SK-N-SH (cell line): ENCODE measurements at regions not wholly inside any gene's neighbourhood (a gene's known extent, or its start where the extent isn't known, plus 50 kb on each side); places are given as distances from the start of the nearest gene placed in this dataset.

ENCODE experiments used
- CTCF ChIA-PET: fragments of 300-600, 350-600 bp; formaldehyde crosslinking; extraction: SDS; loops from one replicate; lab custom pipeline; 2021; lab: Yijun Ruan, JAX
- POLR2A ChIA-PET: fragments of 350-600 bp; sonication (Branson Sonifier 250); formaldehyde crosslinking; extraction: SDS; loops from one replicate; lab custom pipeline; 2020; ENCODE audit warnings: antibody characterized with exemption, inconsistent platforms; lab: Yijun Ruan, JAX
- DNase-seq: peaks from one replicate; pipeline ENCODE4 v3.0.0; 2012
- H2AFZ ChIP-seq: fragments of 200-600 bp; sonication (generic); 2 replicates; pipeline ENCODE4 v1.8.1; 2016; ENCODE audit warnings: antibody characterized with exemption, mild to moderate bottlenecking, low read depth
- H3F3A ChIP-seq: fragments of 200-600 bp; sonication (generic); replicated peaks from 2 replicates; pipeline ENCODE3; 2016; ENCODE audit warnings: antibody characterized with exemption, mild to moderate bottlenecking; ENCODE audit not compliant: insufficient read depth
- H3K27ac ChIP-seq, 2 experiments: fragments of 200-500 bp in 1 of 2; fragments of 200-600 bp in 1 of 2; sonication (Bioruptor generic) in 1 of 2; sonication (generic), shearing (Covaris generic) in 1 of 2; 2 replicates each; pipeline versions ENCODE4 v1.5.1 to v1.6.1; 2014 to 2016; ENCODE audit warnings: low read depth in 2 of 2, inconsistent platforms in 1 of 2, low read length in 1 of 2, mild to moderate bottlenecking in 1 of 2, mixed read lengths in 1 of 2
- H3K27me3 ChIP-seq: fragments of 200-600 bp; sonication (generic), shearing (Covaris generic); 2 replicates; pipeline ENCODE4 v1.6.1; 2016; ENCODE audit warnings: mixed run types; ENCODE audit not compliant: insufficient read depth
- H3K36me3 ChIP-seq, 2 experiments: fragments of 200-500 bp in 1 of 2; fragments of 200-600 bp in 1 of 2; sonication (Bioruptor generic) in 1 of 2; sonication (generic) in 1 of 2; replicated peaks in 1 of 2; 2 replicates each; pipeline versions ENCODE3 to v1.5.1; 2014 to 2016; ENCODE audit warnings: low read length in 1 of 2, mild to moderate bottlenecking in 1 of 2; ENCODE audit not compliant: insufficient read depth in 2 of 2, control insufficient read depth in 1 of 2
- H3K4me1 ChIP-seq, 2 experiments: fragments of 200-500 bp in 1 of 2; fragments of 200-600 bp in 1 of 2; sonication (Bioruptor generic) in 1 of 2; sonication (generic), shearing (Covaris generic) in 1 of 2; 2 replicates each; pipeline versions ENCODE4 v1.5.1 to v1.6.1; 2014 to 2016; ENCODE audit warnings: low read depth in 1 of 2, low read length in 1 of 2, mixed run types in 1 of 2; ENCODE audit not compliant: insufficient read depth in 2 of 2, control insufficient read depth in 1 of 2
- H3K4me2 ChIP-seq: fragments of 200-600 bp; sonication (generic), shearing (Covaris generic); 2 replicates; pipeline ENCODE4 v1.6.1; 2017; ENCODE audit warnings: mixed run types
- H3K4me3 ChIP-seq, 2 experiments: fragments of 200-500 bp in 1 of 2; fragments of 200-600 bp in 1 of 2; sonication (Bioruptor generic) in 1 of 2; sonication (generic), shearing (Covaris generic) in 1 of 2; 2 replicates each; pipeline versions ENCODE4 v1.5.1 to v1.8.1; 2014 to 2016; ENCODE audit warnings: low read depth in 2 of 2, inconsistent platforms in 1 of 2, low read length in 1 of 2, mild to moderate bottlenecking in 1 of 2, mixed read lengths in 1 of 2, moderate library complexity in 1 of 2
- H3K79me2 ChIP-seq: fragments of 200-600 bp; sonication (generic); 2 replicates; pipeline ENCODE4 v1.8.1; 2017; ENCODE audit warnings: mild to moderate bottlenecking; ENCODE audit not compliant: insufficient read depth
- H3K9ac ChIP-seq: fragments of 200-600 bp; sonication (generic); 2 replicates; pipeline ENCODE4 v1.6.1; 2017; ENCODE audit warnings: mixed run types
- H3K9me2 ChIP-seq: fragments of 200-600 bp; sonication (generic); 2 replicates; pipeline ENCODE4 v1.6.1; 2017; ENCODE audit warnings: mixed run types
- H3K9me3 ChIP-seq: fragments of 200-600 bp; sonication (generic); 2 replicates; pipeline ENCODE4 v1.6.1; 2017; ENCODE audit warnings: mixed run types, mild to moderate bottlenecking, moderate library complexity
- H4K20me1 ChIP-seq: fragments of 200-600 bp; sonication (generic); 2 replicates; pipeline ENCODE4 v1.6.1; 2017; ENCODE audit warnings: mild to moderate bottlenecking, mixed run types; ENCODE audit not compliant: insufficient read depth
- GATA2 ChIP-seq: sonication (generic); formaldehyde crosslinking; IDR thresholded peaks from 2 replicates; pipeline ENCODE4 v1.5.0; 2020; ENCODE audit warnings: mild to moderate bottlenecking, missing genetic modification reagents
- MEF2A ChIP-seq: IDR thresholded peaks from 2 replicates; pipeline ENCODE4 v1.4.0; 2012; ENCODE audit warnings: low read depth, borderline replicate concordance
- NRF1 ChIP-seq: IDR thresholded peaks from 2 replicates; pipeline ENCODE4 v1.6.1; 2012; ENCODE audit warnings: low read depth, mild to moderate bottlenecking, low read length
- POLR2AphosphoS5 ChIP-seq: IDR thresholded peaks from 2 replicates; pipeline ENCODE4 v1.6.1; 2012; ENCODE audit warnings: low read depth, low read length
- RFX5 ChIP-seq: IDR thresholded peaks from 2 replicates; pipeline ENCODE4 v1.6.1; 2012; ENCODE audit warnings: mild to moderate bottlenecking, improper control_type of control experiment, low read length
- SMC3 ChIP-seq: IDR thresholded peaks from 2 replicates; pipeline ENCODE4 v1.6.1; 2012; ENCODE audit warnings: low read depth, low read length, improper control_type of control experiment
- TCF12 ChIP-seq: IDR thresholded peaks from 2 replicates; pipeline ENCODE4 v1.4.0; 2012
- WGBS: methylation state at CpG from one replicate; pipeline ENCODE4 v1.1.6; 2017; ENCODE audit warnings: low lambda C conversion rate; 5-methylcytosine and 5-hydroxymethylcytosine counted together
- TF ChIP-seq, protein P1 (sequence below): fragments of 150-350 bp; IDR thresholded peaks from 2 replicates; pipeline ENCODE4 v1.6.1; 2017; ENCODE audit warnings: antibody characterized with exemption, low read length, low read depth, borderline replicate concordance
- TF ChIP-seq, protein P2 (sequence below): IDR thresholded peaks from 2 replicates; pipeline ENCODE4 v1.4.0; 2012; ENCODE audit warnings: low read depth, borderline replicate concordance
- TF ChIP-seq, protein P3 (sequence below): fragments of 200-600 bp; sonication (generic); IDR thresholded peaks from 2 replicates; pipeline ENCODE4 v1.6.1; 2017; ENCODE audit warnings: antibody characterized with exemption, mild to moderate bottlenecking, moderate library complexity
- TF ChIP-seq, protein P4 (sequence below): IDR thresholded peaks from 2 replicates; pipeline ENCODE4 v1.6.1; 2012; ENCODE audit warnings: mild to moderate bottlenecking, low read depth, low read length, moderate library complexity

DNA sequence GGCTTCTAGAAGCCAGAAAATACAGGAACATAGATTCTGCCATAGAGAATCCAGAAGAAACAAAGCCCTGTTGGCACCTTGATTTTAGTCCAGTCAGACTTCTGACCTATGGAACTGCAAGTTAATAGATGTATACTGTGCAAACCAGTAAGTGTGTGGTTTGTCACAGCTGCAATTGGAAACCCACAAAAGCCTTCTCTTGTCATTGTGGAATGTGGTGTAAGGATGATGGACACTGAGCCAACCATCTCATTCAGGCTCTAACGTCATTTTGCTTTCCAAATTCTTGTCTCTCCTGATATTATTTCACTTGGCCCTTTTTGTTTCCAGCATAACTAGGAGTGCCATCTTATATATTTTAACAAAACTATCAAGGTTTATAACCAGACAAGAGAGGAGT is 369.5 kb upstream of the SMIM21 start:
- WGBS = 21% methylated on average over 1 of the region's 1 CpG
- Histone ChIP-seq H3K4me2 (no peak overlapping the region), H4K20me1 (no peaks in the 10 kb centered on the region), H3K9me3 (no peaks in the 10 kb centered on the region), H3K4me1 (no peaks in the 10 kb centered on the region; a peak in 1 of 4 replicates), H2AFZ (no peak overlapping the region), H3K36me3 (no peaks in the 10 kb centered on the region), H3K4me3 (no peak overlapping the region), H3K79me2 (no peaks in the 10 kb centered on the region), H3K27ac (no peak overlapping the region), H3K27me3 (no peaks in the 10 kb centered on the region), H3F3A (no peaks in the 10 kb centered on the region), H3K9me2 (no peaks in the 10 kb centered on the region), H3K9ac (no peak overlapping the region)
- TF ChIP-seq, protein P1, sequence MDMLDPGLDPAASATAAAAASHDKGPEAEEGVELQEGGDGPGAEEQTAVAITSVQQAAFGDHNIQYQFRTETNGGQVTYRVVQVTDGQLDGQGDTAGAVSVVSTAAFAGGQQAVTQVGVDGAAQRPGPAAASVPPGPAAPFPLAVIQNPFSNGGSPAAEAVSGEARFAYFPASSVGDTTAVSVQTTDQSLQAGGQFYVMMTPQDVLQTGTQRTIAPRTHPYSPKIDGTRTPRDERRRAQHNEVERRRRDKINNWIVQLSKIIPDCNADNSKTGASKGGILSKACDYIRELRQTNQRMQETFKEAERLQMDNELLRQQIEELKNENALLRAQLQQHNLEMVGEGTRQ = no peak
- no peak for DNase-seq
- CTCF ChIA-PET = no interaction called here
- POLR2A ChIA-PET = no interaction called here

DNA sequence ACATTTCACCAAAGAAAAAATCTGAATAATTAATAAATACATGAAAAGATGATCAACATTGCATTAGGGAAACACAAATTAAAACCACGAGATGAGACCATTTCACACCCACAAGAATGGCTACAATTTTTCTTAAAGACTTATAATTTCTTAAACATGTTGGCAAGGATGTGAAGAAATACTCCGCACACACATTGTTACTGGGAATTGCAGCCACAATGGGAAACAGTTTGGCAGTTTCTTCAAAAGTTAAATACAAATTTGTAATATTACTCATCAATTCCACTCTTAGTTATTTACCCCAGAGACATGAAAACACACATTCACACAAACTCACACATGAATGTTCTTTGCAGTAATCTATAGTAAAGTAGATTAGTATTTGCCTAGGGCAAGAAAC is 363.3 kb upstream of the SMIM21 start:
- Histone ChIP-seq H4K20me1 (no peaks in the 10 kb centered on the region), H2AFZ (no peak overlapping the region), H3F3A (no peaks in the 10 kb centered on the region), H3K36me3 (no peaks in the 10 kb centered on the region), H3K9me3 (no peaks in the 10 kb centered on the region), H3K79me2 (no peaks in the 10 kb centered on the region), H3K9me2 (no peaks in the 10 kb centered on the region), H3K27ac (no peak overlapping the region), H3K27me3 (no peaks in the 10 kb centered on the region), H3K9ac (no peak overlapping the region), H3K4me2 (no peak overlapping the region), H3K4me3 (no peak overlapping the region), H3K4me1 (no peaks in the 10 kb centered on the region; a peak in 1 of 4 replicates)
- ChIA-PET CTCF (no interaction called here), POLR2A (no interaction called here)
- WGBS = 31% methylated on average over 2 of the region's 2 CpGs
- TF ChIP-seq, protein P2, sequence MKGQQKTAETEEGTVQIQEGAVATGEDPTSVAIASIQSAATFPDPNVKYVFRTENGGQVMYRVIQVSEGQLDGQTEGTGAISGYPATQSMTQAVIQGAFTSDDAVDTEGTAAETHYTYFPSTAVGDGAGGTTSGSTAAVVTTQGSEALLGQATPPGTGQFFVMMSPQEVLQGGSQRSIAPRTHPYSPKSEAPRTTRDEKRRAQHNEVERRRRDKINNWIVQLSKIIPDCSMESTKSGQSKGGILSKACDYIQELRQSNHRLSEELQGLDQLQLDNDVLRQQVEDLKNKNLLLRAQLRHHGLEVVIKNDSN = no peak
- TF ChIP-seq NRF1 = no peak
- TF ChIP-seq RFX5 = no peak
- TF ChIP-seq MEF2A = no peak
- no peak for TF ChIP-seq TCF12
- TF ChIP-seq, protein P3, sequence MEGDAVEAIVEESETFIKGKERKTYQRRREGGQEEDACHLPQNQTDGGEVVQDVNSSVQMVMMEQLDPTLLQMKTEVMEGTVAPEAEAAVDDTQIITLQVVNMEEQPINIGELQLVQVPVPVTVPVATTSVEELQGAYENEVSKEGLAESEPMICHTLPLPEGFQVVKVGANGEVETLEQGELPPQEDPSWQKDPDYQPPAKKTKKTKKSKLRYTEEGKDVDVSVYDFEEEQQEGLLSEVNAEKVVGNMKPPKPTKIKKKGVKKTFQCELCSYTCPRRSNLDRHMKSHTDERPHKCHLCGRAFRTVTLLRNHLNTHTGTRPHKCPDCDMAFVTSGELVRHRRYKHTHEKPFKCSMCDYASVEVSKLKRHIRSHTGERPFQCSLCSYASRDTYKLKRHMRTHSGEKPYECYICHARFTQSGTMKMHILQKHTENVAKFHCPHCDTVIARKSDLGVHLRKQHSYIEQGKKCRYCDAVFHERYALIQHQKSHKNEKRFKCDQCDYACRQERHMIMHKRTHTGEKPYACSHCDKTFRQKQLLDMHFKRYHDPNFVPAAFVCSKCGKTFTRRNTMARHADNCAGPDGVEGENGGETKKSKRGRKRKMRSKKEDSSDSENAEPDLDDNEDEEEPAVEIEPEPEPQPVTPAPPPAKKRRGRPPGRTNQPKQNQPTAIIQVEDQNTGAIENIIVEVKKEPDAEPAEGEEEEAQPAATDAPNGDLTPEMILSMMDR = no peak
- TF ChIP-seq SMC3 = no peak
- TF ChIP-seq GATA2 (CRISPR knock-in tag) = no peak
- no peak for TF ChIP-seq POLR2AphosphoS5
- TF ChIP-seq, protein P4, sequence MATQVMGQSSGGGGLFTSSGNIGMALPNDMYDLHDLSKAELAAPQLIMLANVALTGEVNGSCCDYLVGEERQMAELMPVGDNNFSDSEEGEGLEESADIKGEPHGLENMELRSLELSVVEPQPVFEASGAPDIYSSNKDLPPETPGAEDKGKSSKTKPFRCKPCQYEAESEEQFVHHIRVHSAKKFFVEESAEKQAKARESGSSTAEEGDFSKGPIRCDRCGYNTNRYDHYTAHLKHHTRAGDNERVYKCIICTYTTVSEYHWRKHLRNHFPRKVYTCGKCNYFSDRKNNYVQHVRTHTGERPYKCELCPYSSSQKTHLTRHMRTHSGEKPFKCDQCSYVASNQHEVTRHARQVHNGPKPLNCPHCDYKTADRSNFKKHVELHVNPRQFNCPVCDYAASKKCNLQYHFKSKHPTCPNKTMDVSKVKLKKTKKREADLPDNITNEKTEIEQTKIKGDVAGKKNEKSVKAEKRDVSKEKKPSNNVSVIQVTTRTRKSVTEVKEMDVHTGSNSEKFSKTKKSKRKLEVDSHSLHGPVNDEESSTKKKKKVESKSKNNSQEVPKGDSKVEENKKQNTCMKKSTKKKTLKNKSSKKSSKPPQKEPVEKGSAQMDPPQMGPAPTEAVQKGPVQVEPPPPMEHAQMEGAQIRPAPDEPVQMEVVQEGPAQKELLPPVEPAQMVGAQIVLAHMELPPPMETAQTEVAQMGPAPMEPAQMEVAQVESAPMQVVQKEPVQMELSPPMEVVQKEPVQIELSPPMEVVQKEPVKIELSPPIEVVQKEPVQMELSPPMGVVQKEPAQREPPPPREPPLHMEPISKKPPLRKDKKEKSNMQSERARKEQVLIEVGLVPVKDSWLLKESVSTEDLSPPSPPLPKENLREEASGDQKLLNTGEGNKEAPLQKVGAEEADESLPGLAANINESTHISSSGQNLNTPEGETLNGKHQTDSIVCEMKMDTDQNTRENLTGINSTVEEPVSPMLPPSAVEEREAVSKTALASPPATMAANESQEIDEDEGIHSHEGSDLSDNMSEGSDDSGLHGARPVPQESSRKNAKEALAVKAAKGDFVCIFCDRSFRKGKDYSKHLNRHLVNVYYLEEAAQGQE = no peak
- no peak for DNase-seq
